T-helper 1 cell treated with Interleukin-12 subunit alpha and Interleukin-12 subunit beta and Interleukin-4 antibody, amounts not matched to agents 30 ng/mL and 1 ng/mL, for 36 hours (primary cell): ENCODE measurements at regions not wholly inside any gene's neighbourhood (a gene's known extent, or its start where the extent isn't known, plus 50 kb on each side); places are given as distances from the start of the nearest gene placed in this dataset.

Source experiments
- intact Hi-C: fragments of 100-400 bp; cut with micrococcal nuclease; formaldehyde crosslinking; loops from one replicate; pipeline ENCODE4 v1.15.1; 2024

DNA sequence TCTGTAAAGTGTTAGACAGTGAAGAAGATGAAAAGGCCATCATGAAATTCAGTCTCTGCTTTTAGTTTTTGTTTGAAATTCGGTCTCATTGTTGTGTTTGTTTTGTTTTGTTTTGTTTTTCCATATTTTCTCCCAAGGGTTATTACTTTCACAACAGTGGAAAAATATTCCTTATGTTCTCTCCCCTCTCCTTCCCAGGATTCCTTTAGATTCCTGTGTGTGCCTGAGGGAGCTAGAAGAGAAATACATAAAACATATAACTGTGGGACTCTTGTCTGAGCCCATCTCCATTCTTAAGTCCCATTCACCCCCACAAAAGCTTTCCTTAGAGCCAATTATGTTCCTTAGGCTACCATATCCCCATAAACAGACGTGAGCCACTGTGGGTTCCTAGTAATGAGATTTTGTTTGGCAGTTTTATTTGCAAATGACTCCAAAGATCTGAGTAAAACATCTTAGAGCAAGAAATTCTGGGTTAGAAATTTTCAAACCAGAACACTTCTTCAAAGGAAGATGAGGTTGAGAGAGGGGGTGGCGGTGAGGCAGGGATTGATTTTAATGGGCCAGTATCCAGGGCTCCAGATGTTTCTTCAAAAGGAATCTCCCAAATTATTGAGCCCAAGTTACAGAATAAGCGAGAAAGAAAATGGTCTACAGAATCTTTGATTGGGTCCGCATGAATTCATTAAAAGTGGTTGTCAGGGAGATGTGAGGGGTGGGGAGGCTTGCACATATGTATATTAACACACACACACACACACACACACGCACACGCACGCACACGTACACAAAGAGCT, 157.8 kb upstream of the TNP1 start:
- intact Hi-C loops = no loop called here

DNA sequence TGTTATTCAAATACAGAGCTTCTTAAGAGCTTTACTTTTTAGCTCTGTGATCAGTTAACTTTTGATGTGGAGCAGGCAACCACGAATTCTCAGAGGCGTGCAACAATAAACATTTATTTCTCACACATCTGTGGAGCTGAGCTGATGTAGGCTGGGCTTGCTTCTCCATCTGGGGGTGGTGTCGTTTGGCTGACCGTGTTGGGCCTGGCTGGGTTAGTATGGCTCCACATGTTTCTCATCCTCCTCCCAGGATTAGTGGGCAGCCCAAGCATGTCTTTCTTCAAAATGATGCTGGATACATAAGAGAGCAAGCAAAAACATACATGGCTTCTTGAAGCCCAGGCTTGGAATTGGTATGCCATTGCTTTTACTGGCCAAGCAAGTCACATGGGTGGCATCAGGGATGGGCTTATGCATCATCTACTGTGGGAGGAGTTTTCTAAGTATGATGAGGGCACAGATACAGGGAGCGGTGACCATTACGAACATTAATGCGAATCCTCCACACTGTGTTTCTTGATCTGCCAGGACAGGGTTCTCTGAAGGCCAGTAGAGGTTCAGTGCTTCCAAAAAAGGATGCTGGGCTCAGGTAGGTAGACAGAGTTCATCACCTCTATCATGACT, 157.0 kb upstream of the TNP1 start:
- intact Hi-C loops = no loop called here

DNA sequence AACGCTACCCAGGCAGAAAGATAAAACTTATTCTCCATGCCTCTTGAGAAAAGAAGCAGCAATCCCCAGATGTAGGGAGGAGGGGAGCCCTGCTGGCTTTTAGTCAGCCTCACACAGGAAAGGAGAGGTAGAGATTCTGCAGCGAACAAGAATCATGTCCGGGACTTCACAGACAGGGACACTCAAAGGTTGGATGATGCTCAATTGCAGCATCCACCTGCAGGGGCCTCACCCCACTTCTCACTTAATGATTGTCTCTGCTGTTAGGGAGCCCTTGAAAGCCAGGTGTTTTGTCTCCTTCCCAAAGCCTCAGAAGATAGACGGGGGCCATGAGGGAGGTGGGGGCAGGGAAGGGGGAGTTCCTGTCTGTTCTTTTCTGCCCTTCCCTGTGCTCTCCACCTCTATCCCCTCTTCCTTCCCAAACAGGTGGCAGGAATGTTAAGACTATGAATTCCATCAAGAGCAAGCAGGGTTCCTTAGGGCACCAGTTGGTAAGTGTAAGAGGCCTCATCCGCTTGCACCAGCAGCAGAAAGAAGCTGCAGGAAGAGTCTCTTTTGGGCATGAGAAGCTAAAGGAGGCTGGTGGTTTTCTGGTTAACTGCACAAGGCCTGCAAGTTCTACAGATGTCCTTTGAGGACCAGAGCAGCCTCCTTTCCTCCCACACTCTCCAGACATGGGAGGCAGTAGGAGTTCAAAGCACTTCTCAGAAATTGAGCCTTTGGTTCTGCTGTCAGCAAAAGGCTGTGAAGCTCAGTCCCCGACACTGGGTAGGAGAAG, 154.7 kb upstream of the TNP1 start:
- intact Hi-C loops = no loop called here

DNA sequence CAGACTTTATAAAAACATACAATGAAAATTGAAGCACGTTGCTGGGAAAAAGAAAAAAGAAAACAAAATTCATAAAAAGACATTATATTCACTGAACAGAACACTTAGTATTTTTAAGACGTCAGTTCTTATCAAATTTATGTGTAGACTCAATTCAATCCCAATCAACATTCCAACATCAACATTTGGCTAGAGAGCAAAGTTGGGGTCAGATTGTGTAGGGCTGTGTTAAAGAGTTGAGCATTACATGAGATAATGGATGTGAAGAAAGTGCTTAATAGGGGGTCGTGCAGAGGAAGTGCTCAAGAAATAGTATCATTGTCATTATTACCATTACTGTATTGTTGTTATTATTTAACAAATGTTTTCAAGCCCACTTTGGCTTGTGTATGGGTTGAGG, 154.1 kb upstream of the TNP1 start:
- intact Hi-C loops = no loop called here

DNA sequence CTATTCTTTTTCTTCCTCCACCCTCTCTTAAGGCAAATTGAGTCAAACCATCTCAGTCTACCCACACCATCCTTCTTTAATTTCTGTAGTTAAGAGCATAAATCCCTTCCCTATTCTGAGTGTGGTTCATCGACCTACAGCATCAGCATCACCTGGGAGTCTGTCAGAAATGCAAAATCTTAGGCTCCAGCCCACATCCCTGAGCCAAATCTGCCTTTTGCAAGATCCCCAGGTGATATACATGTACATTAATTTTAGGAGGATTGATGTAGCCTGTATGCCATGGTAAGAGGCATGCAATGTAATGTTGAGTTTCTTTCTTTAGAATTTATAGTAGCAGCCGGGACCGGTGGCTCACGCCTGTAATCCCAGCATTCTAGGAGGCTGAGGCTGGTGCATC, 151.7 kb upstream of the TNP1 start:
- intact Hi-C loops = no loop called here

DNA sequence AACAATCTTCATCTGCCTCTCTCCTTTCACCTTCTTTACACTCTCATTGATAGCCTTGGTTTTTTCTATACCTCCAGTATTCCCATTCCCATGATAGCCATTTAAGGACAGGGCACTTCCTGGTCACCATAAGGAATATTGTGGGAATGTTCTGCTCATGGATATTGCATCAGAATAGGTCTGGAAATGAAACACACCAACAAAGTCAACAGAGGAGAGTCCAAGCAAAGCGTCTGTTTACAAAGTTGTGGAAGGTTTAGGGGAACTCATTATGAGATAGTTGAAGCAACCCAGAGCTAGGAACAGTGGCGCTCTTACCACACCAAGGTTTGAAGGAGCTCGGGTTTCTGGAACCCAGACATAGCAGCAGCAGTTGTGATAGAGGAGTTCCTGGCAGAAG, 150.3 kb upstream of the TNP1 start:
- intact Hi-C loops = no loop called here

DNA sequence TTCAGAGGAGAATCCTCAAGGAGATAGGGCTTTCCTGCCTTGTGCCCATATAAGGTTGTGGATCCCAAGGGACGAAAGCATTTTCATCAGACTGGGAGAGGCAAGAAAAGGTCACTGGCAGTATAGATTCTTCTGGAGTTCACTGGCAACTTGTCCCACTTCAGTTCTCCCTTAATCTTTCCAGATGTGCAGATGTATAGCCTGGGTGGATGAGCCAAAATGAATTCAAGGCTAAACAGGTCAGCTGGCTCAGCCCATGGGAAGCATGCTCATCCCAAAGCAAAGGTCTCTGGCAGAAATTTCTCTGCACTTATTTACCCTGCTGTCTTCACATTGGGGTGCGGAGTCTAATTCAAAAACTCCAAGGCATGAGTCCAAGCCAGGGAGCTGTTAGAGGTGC, 148.9 kb upstream of the TNP1 start:
- intact Hi-C loops = no loop called here

DNA sequence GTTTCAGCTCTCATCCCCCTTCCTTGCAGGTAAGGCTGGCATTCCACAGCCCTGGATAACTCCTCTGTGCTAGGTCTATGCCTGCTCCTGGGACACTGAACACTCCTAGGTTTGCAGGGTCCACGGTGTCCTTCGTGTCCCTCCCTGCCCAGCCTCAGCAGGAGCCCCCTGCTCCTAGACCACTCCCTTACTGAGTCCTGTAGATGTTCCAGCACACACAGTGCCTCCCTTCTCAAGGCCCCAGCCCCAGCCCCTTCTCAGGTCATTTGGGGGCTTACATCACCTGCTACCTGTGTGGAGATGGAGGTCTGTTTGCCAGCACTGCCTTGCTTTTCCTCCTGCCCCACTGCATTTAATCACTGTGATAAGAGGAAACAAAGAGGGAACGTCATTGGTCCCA, 146.4 kb upstream of the TNP1 start:
- intact Hi-C loops = no loop called here

DNA sequence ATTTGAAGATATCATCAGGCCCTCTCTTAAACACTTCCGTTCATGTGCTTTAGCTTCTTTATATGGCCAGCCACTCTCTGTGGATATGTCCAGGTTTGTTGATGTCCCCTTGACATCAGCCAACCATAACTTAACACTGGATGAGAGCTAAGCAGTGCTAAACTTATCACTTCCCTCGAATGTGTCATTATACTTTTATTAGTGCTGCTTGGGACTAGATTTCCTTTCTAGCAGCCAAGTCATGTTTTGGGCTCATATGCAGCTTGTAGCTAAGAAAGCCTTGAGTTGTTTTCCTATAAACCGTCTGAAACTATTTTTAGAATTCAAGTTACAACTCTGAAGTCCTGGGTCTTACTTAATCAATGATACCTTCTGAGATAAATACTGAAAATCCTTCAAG, 144.8 kb upstream of the TNP1 start:
- intact Hi-C loops = no loop called here

DNA sequence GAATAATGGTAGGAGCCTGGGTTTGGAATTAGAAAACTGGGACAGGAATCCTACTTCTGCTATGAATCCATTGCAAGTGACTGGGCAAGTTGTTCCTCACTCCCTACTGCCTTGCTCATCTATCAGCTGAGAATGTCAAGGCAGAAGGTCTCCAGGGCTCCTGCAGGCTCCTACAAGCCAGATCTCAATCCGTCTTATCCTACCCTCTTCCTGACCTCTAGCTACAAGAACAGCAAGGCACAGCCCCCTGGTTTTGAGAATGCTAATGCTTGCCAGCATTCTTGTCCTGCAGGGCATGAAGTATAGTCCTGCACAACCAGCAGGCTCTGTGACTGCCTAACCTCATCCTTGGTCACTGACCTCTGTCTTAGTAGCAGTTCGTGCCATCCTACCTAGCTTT, 141.9 kb upstream of the TNP1 start:
- intact Hi-C loops = no loop called here

DNA sequence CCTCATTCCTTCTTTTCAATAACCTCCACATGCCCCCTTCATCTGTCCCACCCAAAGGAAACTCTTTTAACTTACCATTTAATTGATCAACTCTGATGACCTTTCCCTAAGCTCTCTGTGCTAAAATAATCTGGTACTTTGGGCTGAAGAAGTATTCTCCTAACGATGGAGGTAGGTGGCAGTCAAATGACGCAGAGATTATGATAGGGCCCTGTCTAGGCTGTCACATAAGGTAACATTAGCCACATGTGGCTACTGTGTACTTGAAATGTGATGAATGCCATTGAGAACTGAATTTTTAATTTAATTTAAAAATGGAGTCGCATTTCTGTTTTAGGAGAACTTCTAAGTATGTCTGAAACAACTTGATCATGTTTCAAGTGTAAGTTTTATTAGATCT, 140.5 kb upstream of the TNP1 start:
- intact Hi-C loops = no loop called here

DNA sequence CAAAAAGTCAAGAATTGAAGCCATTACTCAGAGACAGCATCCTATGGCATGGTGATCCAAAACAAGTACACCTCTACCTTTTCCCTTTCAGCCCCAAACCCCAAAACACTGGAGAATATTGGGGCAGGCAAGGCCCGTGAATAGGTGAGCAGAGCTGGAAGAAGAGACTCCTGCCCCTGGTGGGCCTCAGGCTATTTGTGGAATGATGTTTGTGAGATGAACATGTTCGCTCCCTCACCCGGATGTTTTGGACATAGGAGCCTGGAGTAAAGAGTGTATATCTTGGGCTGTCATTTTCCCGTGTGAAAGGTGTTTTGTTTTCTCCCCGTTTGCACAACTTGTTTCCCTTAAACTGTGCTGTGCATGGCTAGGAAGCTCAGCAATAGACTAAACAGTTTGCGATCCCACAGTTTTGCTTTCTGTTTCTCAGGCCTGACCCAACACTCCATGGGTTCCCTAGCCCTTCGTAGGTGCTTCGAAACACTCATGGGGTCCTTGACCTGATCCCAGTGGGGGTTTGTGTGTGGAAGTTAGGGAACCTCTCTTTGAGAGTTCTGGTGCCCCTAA, 136.5 kb upstream of the TNP1 start:
- intact Hi-C loops = no loop called here

DNA sequence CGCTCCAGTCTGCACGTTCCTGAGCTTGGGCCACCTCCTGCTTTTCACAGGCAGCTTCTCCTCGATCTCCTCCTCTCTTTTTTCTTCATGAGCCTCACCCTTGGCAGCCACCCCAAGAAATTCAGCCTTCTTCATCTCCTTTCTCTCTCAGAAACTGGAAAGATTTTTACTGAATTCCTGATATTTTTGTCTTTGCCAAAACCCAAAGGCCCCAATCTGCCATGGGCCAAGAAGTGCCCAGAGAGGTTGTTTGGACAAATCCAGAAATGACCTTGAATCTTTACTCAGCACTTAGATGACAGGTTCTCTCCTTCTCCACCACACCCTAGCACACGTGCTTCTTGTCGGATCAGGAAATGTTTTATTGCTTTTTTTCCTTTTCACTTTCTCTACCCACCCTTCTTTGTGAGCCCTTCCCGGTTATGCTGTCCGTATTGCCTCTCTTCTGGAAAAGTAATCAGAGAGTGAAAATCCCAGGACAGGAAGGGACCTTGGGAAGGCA, 134.5 kb upstream of the TNP1 start:
- intact Hi-C loops = no loop called here

DNA sequence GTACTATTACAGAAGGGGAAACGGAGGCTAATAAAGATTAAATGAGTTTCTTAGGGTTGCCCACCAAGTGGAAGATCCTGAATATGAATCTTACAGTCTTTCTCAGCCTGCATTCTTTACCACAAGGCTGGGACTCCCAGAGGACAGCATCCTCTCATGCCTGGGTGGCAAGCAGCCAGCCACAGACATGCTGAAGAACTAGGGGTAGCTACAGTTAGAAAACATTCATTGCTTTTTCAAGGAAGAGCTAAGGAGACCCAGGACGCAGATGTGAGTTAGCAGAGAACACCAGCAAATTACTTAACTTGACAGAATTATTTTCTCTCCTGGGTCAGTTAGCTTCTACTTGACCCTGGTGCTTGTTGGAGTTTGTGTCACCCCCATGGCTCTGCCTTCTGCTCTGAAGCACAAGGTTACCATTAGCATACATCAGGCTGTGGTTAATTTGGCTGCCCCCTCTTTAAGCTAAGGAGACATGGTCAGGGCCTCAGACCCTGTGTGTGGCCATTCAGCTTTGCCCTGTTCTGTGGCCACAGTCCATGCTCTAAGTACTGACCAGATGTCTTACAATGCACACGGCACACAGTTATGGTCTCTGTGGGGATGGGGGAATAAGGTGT, 132.3 kb upstream of the TNP1 start:
- intact Hi-C loops = no loop called here

DNA sequence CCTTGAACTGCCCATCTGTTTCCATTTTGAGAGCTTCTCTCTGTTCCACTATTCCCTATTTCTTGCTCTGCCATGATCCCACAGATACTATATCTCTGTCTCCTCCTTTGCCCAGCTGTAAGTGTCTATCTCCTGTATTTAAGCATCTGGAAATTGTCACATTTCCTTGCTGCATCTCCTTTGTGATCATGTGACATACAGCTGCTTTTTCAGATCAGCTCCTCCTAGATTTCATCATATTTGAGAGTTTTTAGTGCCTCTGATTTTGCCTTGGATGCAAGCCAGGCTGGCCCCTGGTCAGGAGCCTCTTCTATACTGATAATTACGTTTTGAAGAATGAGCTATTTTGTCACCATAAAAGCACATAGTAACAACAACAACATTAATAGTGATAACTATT, 131.7 kb upstream of the TNP1 start:
- intact Hi-C loops = no loop called here

DNA sequence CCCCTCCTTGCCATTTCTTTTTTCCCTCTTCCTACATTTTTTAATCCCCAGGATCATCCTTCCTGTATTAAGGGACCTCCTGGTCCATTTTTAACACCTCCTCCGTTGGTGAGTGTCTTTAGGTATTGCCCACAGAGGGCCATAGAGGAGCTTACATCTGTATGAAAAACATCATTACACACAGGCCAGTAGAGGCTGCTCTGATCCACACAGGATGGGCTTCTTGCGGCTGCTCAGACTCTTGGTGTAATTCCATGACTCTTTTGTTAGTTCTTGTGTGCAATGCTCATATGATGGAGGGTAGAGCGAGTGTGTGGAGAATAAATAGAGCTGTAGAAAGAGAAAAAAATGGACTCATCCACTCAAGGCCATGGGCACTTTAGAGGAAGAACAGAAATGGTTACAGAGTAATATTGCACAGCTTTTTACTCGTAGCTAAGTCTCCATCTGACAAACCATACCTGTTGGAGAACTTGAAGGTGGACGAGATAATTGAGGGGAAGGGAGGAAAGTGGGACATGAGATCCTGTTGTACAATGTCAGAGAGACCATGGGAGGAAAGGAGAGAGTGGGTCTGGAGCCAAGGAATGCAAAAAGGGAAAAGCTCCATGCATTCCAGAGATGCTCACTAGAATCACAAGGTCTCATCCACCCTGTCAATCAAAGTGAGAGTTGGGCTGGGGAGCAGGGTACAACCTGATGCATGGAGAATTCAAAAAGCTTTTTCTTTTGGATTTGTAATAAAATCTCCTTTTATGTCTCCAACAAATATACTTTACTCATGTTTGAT, 129.7 kb upstream of the TNP1 start:
- intact Hi-C loops = loop anchor here (10.0 kb wide), 1 partner anchor 215 kb away; no protein-coding TSS in a partner anchor

DNA sequence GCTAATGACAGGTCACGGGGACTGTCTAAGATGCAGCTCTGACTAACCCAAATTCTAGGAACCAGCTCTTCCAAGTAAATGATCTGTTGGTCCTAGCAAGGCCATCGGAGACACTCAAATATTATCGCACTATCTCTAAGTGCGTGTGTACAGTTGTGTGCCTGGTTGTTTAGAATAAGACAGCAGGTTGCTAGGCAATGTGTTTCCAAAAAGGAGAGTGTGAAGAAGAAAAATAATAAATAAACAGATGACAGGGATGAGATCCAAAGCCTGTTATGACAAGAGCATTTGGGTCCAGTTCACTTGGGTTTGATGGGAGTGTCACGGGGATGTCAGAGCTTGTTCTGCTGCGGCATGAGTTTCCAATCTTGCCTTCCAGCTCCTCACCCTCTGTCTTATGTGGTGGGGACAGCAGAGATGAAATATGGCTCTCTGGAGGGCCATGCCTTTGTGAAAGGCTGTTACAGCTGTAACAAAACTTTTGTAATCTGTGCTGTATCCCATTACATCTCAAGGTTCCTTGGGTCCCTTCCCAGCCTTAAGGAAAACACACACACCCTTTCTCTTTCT, 127.5 kb upstream of the TNP1 start:
- intact Hi-C loops = loop anchor here (10.0 kb wide), 1 partner anchor 213 kb away; no protein-coding TSS in a partner anchor

DNA sequence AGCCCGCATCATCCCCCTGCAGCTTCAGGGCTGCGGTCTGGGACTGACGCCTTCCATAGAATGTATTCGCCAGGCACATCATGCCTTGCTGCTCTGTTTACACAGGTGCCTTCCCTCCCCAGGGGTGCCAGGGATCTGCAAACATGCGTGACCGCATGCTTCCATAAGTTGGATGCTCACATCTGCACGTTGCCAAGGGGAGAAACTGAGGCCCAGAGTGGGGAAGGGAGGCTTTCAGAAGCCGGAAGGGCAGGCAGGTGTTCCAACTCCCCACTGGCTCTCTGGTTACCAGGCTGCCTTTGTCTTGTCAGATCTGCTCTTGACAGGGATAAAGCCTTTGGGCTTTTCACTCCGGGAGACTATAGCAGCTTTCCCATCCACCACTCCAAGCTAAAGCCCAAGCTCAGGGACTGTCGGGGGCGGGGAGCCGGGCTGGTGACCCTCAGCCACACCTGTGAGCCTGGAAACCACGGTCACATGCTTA, 125.8 kb upstream of the TNP1 start:
- intact Hi-C loops = loop anchor here (10.0 kb wide), 1 partner anchor 211 kb away; no protein-coding TSS in a partner anchor

DNA sequence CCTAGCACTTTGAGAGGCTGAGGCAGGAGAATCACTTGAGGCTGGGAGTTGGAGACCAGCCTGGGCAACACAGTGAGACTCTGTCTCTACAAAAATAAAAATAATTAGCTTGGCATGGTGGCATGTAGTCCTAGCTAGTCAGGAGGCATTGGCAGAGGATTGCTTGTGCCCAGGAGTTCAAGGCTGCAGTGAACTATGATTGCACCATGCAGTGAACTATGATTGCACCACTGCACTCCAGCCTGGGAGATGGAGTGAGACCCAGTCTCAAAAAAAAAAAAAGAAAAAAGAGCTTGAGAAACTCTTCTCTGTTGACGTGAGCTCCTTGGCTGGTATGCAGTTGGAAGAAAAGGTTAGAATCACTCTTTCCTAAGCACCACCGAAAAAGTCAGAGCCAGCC, 125.1 kb upstream of the TNP1 start:
- intact Hi-C loops = loop anchor here (10.0 kb wide), 1 partner anchor 210 kb away; no protein-coding TSS in a partner anchor

DNA sequence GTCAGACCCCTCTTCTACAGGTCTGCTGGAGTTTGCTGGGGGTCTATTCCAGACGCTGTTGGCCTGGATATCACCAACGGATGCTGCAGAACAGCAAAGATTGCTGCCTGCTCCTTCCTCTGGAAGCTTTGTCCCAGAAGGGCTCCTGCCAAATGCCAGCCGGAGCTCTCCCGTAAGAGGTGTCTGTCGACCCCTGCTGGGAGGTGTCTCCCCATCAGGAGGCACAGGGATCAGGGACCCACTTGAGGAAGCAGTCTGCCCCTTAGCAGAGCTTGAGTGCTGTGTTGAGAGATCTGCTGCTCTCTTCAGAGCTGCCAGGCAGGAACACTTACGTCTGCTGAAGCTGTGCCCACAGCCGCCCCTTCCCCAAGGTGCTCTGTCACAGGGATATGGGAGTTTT, 122.1 kb upstream of the TNP1 start:
- intact Hi-C loops = loop anchor here (10.0 kb wide), 1 partner anchor 207 kb away; no protein-coding TSS in a partner anchor
